ENCODE measurements at regions not wholly inside any gene's neighbourhood (a gene's known extent, or its start where the extent isn't known, plus 50 kb on each side); places are given as distances from the start of the nearest gene placed in this dataset.
"Not testable (repeated sequence)": the region's sequence is repeated elsewhere in the genome, so short reads cannot be mapped to it uniquely, and the experiment has no call there.

- Mint-ChIP-seq H3K27me3 (peaks cover 21% of the 10 kb centered on the region), H3K27ac (no peak overlapping the region), H3K36me3 (ENCODE audit: low read depth) (no peaks in the 10 kb centered on the region), H3K4me3 (no peak overlapping the region), H3K4me1 (no peaks in the 10 kb centered on the region), H3K9me3 (ENCODE audit: low read depth) (no peaks in the 10 kb centered on the region)
- DNase-seq (no peak), ATAC-seq (no peak)
- intact Hi-C loops (cut with DNase I, micrococcal nuclease), result no loop called here
- POLR2A ChIA-PET, result no interaction called here
- CTCF ChIA-PET, result no interaction called here
Measured at GRCh38 chr15:29978411-29979382, 104.1 kb upstream of the GOLGA8J start.

GRCh38 chr15:29974056-29974455 lies 108.7 kb upstream of the GOLGA8J start:
- H3K27ac Mint-ChIP-seq; intact Hi-C loops (cut with DNase I, micrococcal nuclease); H3K4me1 Mint-ChIP-seq; H3K36me3 Mint-ChIP-seq (ENCODE audit: low read depth); H3K4me3 Mint-ChIP-seq; DNase-seq; ATAC-seq; POLR2A ChIA-PET; H3K9me3 Mint-ChIP-seq (ENCODE audit: low read depth): not testable (repeated sequence)
- peaks cover 52% of the 10 kb centered on the region for H3K27me3 Mint-ChIP-seq
- CTCF ChIA-PET, result interaction anchor here (0.7 kb wide), 1 partner anchor 41 kb away, joined by 3 read pairs; no protein-coding TSS in a partner anchor

- POLR2A ChIA-PET, result no interaction called here
- H3K27me3 Mint-ChIP-seq, result peaks cover 53% of the 10 kb centered on the region
- H3K27ac Mint-ChIP-seq, result no peak overlapping the region
- CTCF ChIA-PET, result no interaction called here
- intact Hi-C loops (cut with DNase I, micrococcal nuclease), result no loop called here
- H3K4me3 Mint-ChIP-seq, result no peak overlapping the region
- H3K4me1 Mint-ChIP-seq, result no peaks in the 10 kb centered on the region
- H3K36me3 Mint-ChIP-seq (ENCODE audit: low read depth), result no peaks in the 10 kb centered on the region
- peaks cover 10% of the 10 kb centered on the region for H3K9me3 Mint-ChIP-seq (ENCODE audit: low read depth)
- DNase-seq (no peak), ATAC-seq (no peak)
Measured at GRCh38 chr15:29972051-29972450, 110.7 kb upstream of the GOLGA8J start.

DNA sequence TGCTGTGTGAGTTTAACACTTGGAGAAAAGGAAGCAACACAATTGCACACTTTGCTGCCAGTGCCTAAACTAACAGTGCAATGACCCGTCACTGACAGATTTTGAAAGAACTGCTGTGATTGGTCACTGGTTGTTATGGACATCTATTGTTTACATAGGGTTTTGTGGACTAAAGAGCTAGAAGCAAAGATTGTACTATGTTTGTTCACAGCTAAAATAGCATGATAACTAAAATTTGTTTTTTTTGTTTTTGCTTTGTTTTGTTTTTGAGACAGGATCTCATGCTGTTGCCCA lies 112.4 kb upstream of the GOLGA8J start:
- intact Hi-C loops (cut with DNase I, micrococcal nuclease), result no loop called here
- Mint-ChIP-seq H3K27me3 (peaks cover 55% of the 10 kb centered on the region), H3K9me3 (ENCODE audit: low read depth) (peaks cover 10% of the 10 kb centered on the region), H3K36me3 (ENCODE audit: low read depth) (no peaks in the 10 kb centered on the region), H3K4me1 (no peaks in the 10 kb centered on the region), H3K27ac (no peak overlapping the region), H3K4me3 (no peak overlapping the region)
- POLR2A ChIA-PET, result no interaction called here
- CTCF ChIA-PET, result interaction anchor here (0.8 to 1.4 kb wide), 2 partner anchors 8 to 11 kb away, joined by 3 to 5 read pairs; no protein-coding TSS in a partner anchor
- DNase-seq (no peak), ATAC-seq (no peak)

GRCh38 chr15:29969562-29970401 lies 113.0 kb upstream of the GOLGA8J start:
- DNase-seq (no peak), ATAC-seq (no peak)
- Mint-ChIP-seq H3K27me3 (peaks cover 57% of the 10 kb centered on the region), H3K4me3 (no peak overlapping the region), H3K27ac (no peak overlapping the region), H3K9me3 (ENCODE audit: low read depth) (peaks cover 10% of the 10 kb centered on the region), H3K4me1 (no peaks in the 10 kb centered on the region), H3K36me3 (ENCODE audit: low read depth) (no peaks in the 10 kb centered on the region)
- POLR2A ChIA-PET, result no interaction called here
- intact Hi-C loops (cut with DNase I, micrococcal nuclease), result no loop called here
- CTCF ChIA-PET, result interaction anchor here (0.8 to 1.4 kb wide), 2 partner anchors 8 to 11 kb away, joined by 3 to 5 read pairs; no protein-coding TSS in a partner anchor

DNA sequence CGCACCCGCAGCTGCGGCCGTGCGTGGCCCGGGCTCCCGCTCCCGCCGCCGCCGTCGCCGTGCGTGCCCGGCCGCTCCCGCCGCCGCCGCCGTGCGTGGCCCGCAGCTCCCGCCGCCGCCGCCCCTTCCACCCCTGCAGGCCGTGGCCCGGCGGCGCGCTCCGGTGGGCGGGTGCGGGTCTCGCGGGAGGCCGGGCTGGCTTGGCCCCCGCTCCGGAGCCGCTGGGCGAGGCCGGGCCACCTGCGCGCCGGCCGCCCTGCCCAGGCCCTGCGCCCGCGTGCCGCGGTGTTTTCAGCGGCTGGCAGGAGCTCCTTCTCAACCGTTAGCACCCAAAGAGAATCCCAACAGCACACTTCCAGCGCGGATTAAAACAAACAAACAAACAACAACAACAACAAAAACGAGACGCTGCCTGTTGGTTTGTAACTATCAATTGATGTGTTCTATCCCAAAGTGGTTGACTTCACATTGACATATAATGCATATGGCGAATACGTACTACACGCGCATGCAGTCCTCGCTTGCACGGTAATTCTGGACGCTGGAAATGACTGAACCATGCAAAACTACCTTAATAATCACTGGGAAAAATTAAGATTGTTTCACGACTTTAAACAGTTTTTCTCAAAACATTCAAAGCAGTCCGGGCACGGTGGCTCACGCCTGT lies 113.7 kb upstream of the GOLGA8J start:
- ChIA-PET POLR2A (no interaction called here), CTCF (no interaction called here)
- DNase-seq (no peak), ATAC-seq (no peak)
- H3K4me3 Mint-ChIP-seq, result no peak overlapping the region
- H3K27me3 Mint-ChIP-seq, result peaks cover 54% of the 10 kb centered on the region
- H3K36me3 Mint-ChIP-seq (ENCODE audit: low read depth), result no peaks in the 10 kb centered on the region
- H3K4me1 Mint-ChIP-seq, result no peaks in the 10 kb centered on the region
- peaks cover 10% of the 10 kb centered on the region for H3K9me3 Mint-ChIP-seq (ENCODE audit: low read depth)
- intact Hi-C loops (cut with DNase I, micrococcal nuclease), result no loop called here
- no peak overlapping the region for H3K27ac Mint-ChIP-seq

GRCh38 chr15:29968099-29968894 lies 114.5 kb upstream of the GOLGA8J start:
- POLR2A ChIA-PET, result no interaction called here
- H3K9me3 Mint-ChIP-seq (ENCODE audit: low read depth), result peaks cover 10% of the 10 kb centered on the region
- H3K4me3 Mint-ChIP-seq, result no peak overlapping the region
- intact Hi-C loops (cut with DNase I, micrococcal nuclease), result no loop called here
- no peak overlapping the region for H3K27ac Mint-ChIP-seq
- DNase-seq (peak; percentile 11), ATAC-seq (no peak)
- CTCF ChIA-PET, result no interaction called here
- no peaks in the 10 kb centered on the region for H3K4me1 Mint-ChIP-seq
- H3K36me3 Mint-ChIP-seq (ENCODE audit: low read depth), result no peaks in the 10 kb centered on the region
- H3K27me3 Mint-ChIP-seq, result peaks cover 51% of the 10 kb centered on the region

GRCh38 chr15:29962407-29962806 lies 120.3 kb upstream of the GOLGA8J start:
- H3K27ac Mint-ChIP-seq, result no peak overlapping the region
- no peak for ATAC-seq
- intact Hi-C loops (cut with DNase I, micrococcal nuclease), result no loop called here
- H3K27me3 Mint-ChIP-seq, result peaks cover 32% of the 10 kb centered on the region
- no peaks in the 10 kb centered on the region for H3K36me3 Mint-ChIP-seq (ENCODE audit: low read depth)
- no peaks in the 10 kb centered on the region for H3K4me1 Mint-ChIP-seq
- ChIA-PET POLR2A (no interaction called here), CTCF (interaction anchor here (0.7 to 0.8 kb wide), 2 partner anchors 8 to 380 kb away, joined by 3 to 5 read pairs; no protein-coding TSS in a partner anchor)
- DNase-seq, result no peak
- no peaks in the 10 kb centered on the region for H3K9me3 Mint-ChIP-seq (ENCODE audit: low read depth)
- no peak overlapping the region for H3K4me3 Mint-ChIP-seq

GRCh38 chr15:29959384-29960137 lies 123.2 kb upstream of the GOLGA8J start:
- H3K36me3 Mint-ChIP-seq (ENCODE audit: low read depth), result no peaks in the 10 kb centered on the region
- ATAC-seq (no peak), DNase-seq (no peak)
- H3K4me3 Mint-ChIP-seq, result no peak overlapping the region
- intact Hi-C loops (cut with DNase I, micrococcal nuclease), result no loop called here
- no peak overlapping the region for H3K27ac Mint-ChIP-seq
- no peaks in the 10 kb centered on the region for H3K4me1 Mint-ChIP-seq
- ChIA-PET POLR2A (interaction anchor here (0.6 kb wide), 1 partner anchor 972 kb away, joined by 3 read pairs; no protein-coding TSS in a partner anchor), CTCF (interaction anchor here (0.6 to 1.5 kb wide), 4 partner anchors 11 to 117 kb away, joined by 3 read pairs; no protein-coding TSS in a partner anchor)
- H3K27me3 Mint-ChIP-seq, result peaks cover 22% of the 10 kb centered on the region
- no peaks in the 10 kb centered on the region for H3K9me3 Mint-ChIP-seq (ENCODE audit: low read depth)

- no peaks in the 10 kb centered on the region for H3K4me1 Mint-ChIP-seq
- DNase-seq, result no peak
- peaks cover 7% of the 10 kb centered on the region for H3K27me3 Mint-ChIP-seq
- no peak for ATAC-seq
- no peaks in the 10 kb centered on the region for H3K36me3 Mint-ChIP-seq (ENCODE audit: low read depth)
- no peak overlapping the region for H3K4me3 Mint-ChIP-seq
- H3K27ac Mint-ChIP-seq, result no peak overlapping the region
- POLR2A ChIA-PET, result no interaction called here
- H3K9me3 Mint-ChIP-seq (ENCODE audit: low read depth), result no peaks in the 10 kb centered on the region
- CTCF ChIA-PET, result interaction anchor here (1.0 kb wide), 1 partner anchor 14 kb away, joined by 3 read pairs; no protein-coding TSS in a partner anchor
- intact Hi-C loops (cut with DNase I, micrococcal nuclease), result no loop called here
Measured at GRCh38 chr15:29952225-29952624, 130.0 kb upstream of the TJP1 start.

Measured in activated CD4-positive, alpha-beta T cell treated with anti-CD3 and anti-CD28 coated beads for 36 hours (primary cell).